GM21619 (cell line): ENCODE measurements at regions not wholly inside any gene's neighbourhood (a gene's known extent, or its start where the extent isn't known, plus 50 kb on each side); places are given as distances from the start of the nearest gene placed in this dataset.

Source experiments
- ATAC-seq: cut with Tn5 transposase; IDR thresholded peaks from one replicate; pipeline ENCODE4 v1.9.1; 2021; ENCODE audit not compliant: unreplicated experiment

GRCh38 chrX:45714866-45715265 is 514.2 kb upstream of the DIPK2B start:
- ATAC-seq: no peak

GRCh38 chrX:45712067-45712466 is 511.4 kb upstream of the DIPK2B start:
- ATAC-seq: no peak

- no peak for ATAC-seq
Measured at GRCh38 chrX:45711231-45711630, 510.6 kb upstream of the DIPK2B start.

- peak; percentile 84 for ATAC-seq
Measured at GRCh38 chrX:45710081-45710801, 509.6 kb upstream of the DIPK2B start.

- no peak for ATAC-seq
Measured at GRCh38 chrX:45709381-45709780, 508.7 kb upstream of the DIPK2B start.

GRCh38 chrX:45699158-45699557 is 498.5 kb upstream of the DIPK2B start:
- no peak for ATAC-seq

- no peak for ATAC-seq
Measured at GRCh38 chrX:45697591-45697990, 496.9 kb upstream of the DIPK2B start.

- ATAC-seq: no peak
Measured at GRCh38 chrX:45696736-45697135, 496.1 kb upstream of the DIPK2B start.

GRCh38 chrX:45689971-45690370 is 489.3 kb upstream of the DIPK2B start:
- ATAC-seq: no peak

- no peak for ATAC-seq
Measured at GRCh38 chrX:45683914-45684313, 483.2 kb upstream of the DIPK2B start.

- ATAC-seq: no peak
Measured at GRCh38 chrX:45681891-45682290, 481.2 kb upstream of the DIPK2B start.

- ATAC-seq: no peak
Measured at GRCh38 chrX:45669715-45670340, 469.2 kb upstream of the DIPK2B start.

GRCh38 chrX:45668686-45669443 is 468.2 kb upstream of the DIPK2B start:
- ATAC-seq: no peak

GRCh38 chrX:45667666-45668065 is 467.0 kb upstream of the DIPK2B start:
- no peak for ATAC-seq

- no peak for ATAC-seq
Measured at GRCh38 chrX:45664727-45665290, 464.1 kb upstream of the DIPK2B start.

GRCh38 chrX:45660477-45660876 is 459.8 kb upstream of the DIPK2B start:
- no peak for ATAC-seq

GRCh38 chrX:45633419-45633818 is 432.7 kb upstream of the DIPK2B start:
- no peak for ATAC-seq

GRCh38 chrX:45632506-45632905 is 431.8 kb upstream of the DIPK2B start:
- ATAC-seq: no peak

- ATAC-seq: no peak
Measured at GRCh38 chrX:45630078-45630477, 429.4 kb upstream of the DIPK2B start.

GRCh38 chrX:45628041-45628440 is 427.4 kb upstream of the DIPK2B start:
- no peak for ATAC-seq

GRCh38 chrX:45623266-45623665 is 422.6 kb upstream of the DIPK2B start:
- no peak for ATAC-seq

- ATAC-seq: no peak
Measured at GRCh38 chrX:45622538-45622937, 421.9 kb upstream of the DIPK2B start.
